GM23338 (cell line): ENCODE measurements at regions not wholly inside any gene's neighbourhood (a gene's known extent, or its start where the extent isn't known, plus 50 kb on each side); places are given as distances from the start of the nearest gene placed in this dataset.

Source experiments
- ATAC-seq: fragments of 200-7000 bp; cut with Tn5 transposase; 3 replicates; pipeline ENCODE4 v1.9.1; 2020
- DNase-seq: peaks from one replicate; pipeline ENCODE4 v3.0.0-alpha.2; 2015; ENCODE audit warnings: low spot score
- H2AFZ ChIP-seq: fragments of 200-600 bp; sonication (generic); 2 replicates; pipeline ENCODE4 v1.8.0; 2016; ENCODE audit warnings: antibody characterized with exemption, mild to moderate bottlenecking, moderate library complexity
- H3F3A ChIP-seq: fragments of 200-600 bp; sonication (generic); replicated peaks from 2 replicates; pipeline ENCODE4 v1.8.0; 2017; ENCODE audit warnings: antibody characterized with exemption, mixed run types, low read depth
- H3K27ac ChIP-seq: fragments of 200-600 bp; sonication (generic); 2 replicates; pipeline ENCODE4 v1.6.1; 2016; ENCODE audit warnings: low read depth
- H3K27me3 ChIP-seq: fragments of 200-600 bp; sonication (generic); 2 replicates; pipeline ENCODE4 v1.8.0; 2016; ENCODE audit warnings: mild to moderate bottlenecking, mixed run types, moderate library complexity; ENCODE audit not compliant: insufficient read depth
- H3K36me3 ChIP-seq: fragments of 200-600 bp; sonication (generic); 2 replicates; pipeline ENCODE4 v1.8.0; 2016; ENCODE audit warnings: mild to moderate bottlenecking; ENCODE audit not compliant: insufficient read depth
- H3K4me1 ChIP-seq: fragments of 200-600 bp; sonication (generic); 2 replicates; pipeline ENCODE4 v1.8.0; 2016; ENCODE audit warnings: mild to moderate bottlenecking, moderate library complexity; ENCODE audit not compliant: insufficient read depth
- H3K4me2 ChIP-seq: fragments of 200-600 bp; sonication (generic); 2 replicates; pipeline ENCODE4 v1.7.1; 2017; ENCODE audit warnings: mixed run types
- H3K4me3 ChIP-seq: fragments of 200-600 bp; sonication (generic); 2 replicates; pipeline ENCODE4 v1.6.1; 2016; ENCODE audit warnings: mixed run types
- H3K79me2 ChIP-seq: fragments of 200-600 bp; sonication (generic); replicated peaks from 2 replicates; pipeline ENCODE4 v1.8.0; 2017; ENCODE audit warnings: mild to moderate bottlenecking; ENCODE audit not compliant: insufficient read depth
- H3K9me2 ChIP-seq: fragments of 200-600 bp; sonication (generic); 2 replicates; pipeline ENCODE4 v1.8.0; 2017; ENCODE audit not compliant: insufficient read depth
- H4K20me1 ChIP-seq: fragments of 200-600 bp; sonication (generic); replicated peaks from 2 replicates; pipeline ENCODE4 v1.8.0; 2017; ENCODE audit warnings: mild to moderate bottlenecking; ENCODE audit not compliant: insufficient read depth
- H3K27ac Mint-ChIP-seq: 2 replicates; pipeline ENCODE4 v1.8.0; 2020; ENCODE audit warnings: inconsistent platforms, mild to moderate bottlenecking, moderate library complexity, mixed read lengths
- H3K27me3 Mint-ChIP-seq: 3 replicates; pipeline ENCODE4 v1.8.0; 2022; ENCODE audit warnings: low read depth, mild to moderate bottlenecking, moderate library complexity, mixed read lengths, inconsistent platforms; ENCODE audit not compliant: insufficient read depth, poor library complexity
- H3K36me3 Mint-ChIP-seq: 3 replicates; pipeline ENCODE4 v1.8.0; 2021; ENCODE audit warnings: low read depth, mild to moderate bottlenecking, inconsistent platforms, moderate library complexity, mixed read lengths
- H3K4me1 Mint-ChIP-seq: 3 replicates; pipeline ENCODE4 v1.8.0; 2020; ENCODE audit warnings: mild to moderate bottlenecking, inconsistent platforms, mixed read lengths
- H3K4me3 Mint-ChIP-seq: 3 replicates; pipeline ENCODE4 v1.8.0; 2021; ENCODE audit warnings: moderate library complexity, mild to moderate bottlenecking, inconsistent platforms, mixed read lengths
- H3K9me3 Mint-ChIP-seq: 3 replicates; pipeline ENCODE4 v1.8.0; 2020; ENCODE audit warnings: moderate library complexity, mild to moderate bottlenecking, inconsistent platforms, mixed read lengths
- CREB1 ChIP-seq: fragments of 250-450 bp; sonication (Bioruptor Pico); IDR thresholded peaks from 2 replicates; pipeline ENCODE4 v1.5.0; 2020; ENCODE audit warnings: low read depth, mild to moderate bottlenecking, moderate library complexity
- EZH2 ChIP-seq: fragments of 200-600 bp; sonication (generic); IDR thresholded peaks from one replicate; pipeline ENCODE4 v1.8.0; 2017; ENCODE audit warnings: antibody characterized with exemption, mild to moderate bottlenecking, low read depth; ENCODE audit not compliant: unreplicated experiment
- EZH2phosphoT487 ChIP-seq: fragments of 200-600 bp; sonication (generic); IDR thresholded peaks from one replicate; pipeline ENCODE4 v1.8.1; 2018; ENCODE audit warnings: antibody characterized with exemption; ENCODE audit not compliant: unreplicated experiment
- JUNB ChIP-seq: IDR thresholded peaks from one replicate; pipeline ENCODE4 v1.6.1; 2016; ENCODE audit warnings: antibody characterized with exemption; ENCODE audit not compliant: unreplicated experiment
- NANOG ChIP-seq: IDR thresholded peaks from 2 replicates; pipeline ENCODE4 v1.6.1; 2016; ENCODE audit warnings: antibody characterized with exemption, borderline replicate concordance
- POLR2AphosphoS5 ChIP-seq: IDR thresholded peaks from 2 replicates; pipeline ENCODE4 v1.6.1; 2016; ENCODE audit warnings: antibody characterized with exemption, low read depth
- REST ChIP-seq: IDR thresholded peaks from one replicate; pipeline ENCODE4 v1.6.1; 2018; ENCODE audit warnings: antibody characterized with exemption; ENCODE audit not compliant: unreplicated experiment
- STAT1 ChIP-seq: IDR thresholded peaks from one replicate; pipeline ENCODE4 v1.6.1; 2016; ENCODE audit warnings: antibody characterized with exemption; ENCODE audit not compliant: unreplicated experiment
- ZNF114 ChIP-seq: fragments of 250-450 bp; sonication (Bioruptor Pico); IDR thresholded peaks from 2 replicates; pipeline ENCODE4 v1.5.0; 2020; ENCODE audit warnings: mild to moderate bottlenecking, moderate library complexity
- ZNF331 ChIP-seq: fragments of 250-450 bp; sonication (Bioruptor Pico); IDR thresholded peaks from 2 replicates; pipeline ENCODE4 v1.5.0; 2020; ENCODE audit warnings: low read depth, mild to moderate bottlenecking, moderate library complexity
- ZNF462 ChIP-seq: fragments of 250-450 bp; sonication (Bioruptor Pico); IDR thresholded peaks from 2 replicates; pipeline ENCODE4 v1.5.0; 2020; ENCODE audit warnings: mild to moderate bottlenecking, moderate library complexity
- TF ChIP-seq, protein P1 (sequence below), 2 experiments: fragments of 200-600 bp in 1 of 2; sonication (generic) in 1 of 2; conservative IDR thresholded peaks; 2 replicates each; pipeline versions ENCODE4 v1.5.1 to v1.6.1; 2016 to 2017; ENCODE audit warnings: antibody characterized with exemption in 2 of 2, low read depth in 2 of 2, mild to moderate bottlenecking in 2 of 2, moderate library complexity in 1 of 2
- TF ChIP-seq, protein P2 (sequence below): IDR thresholded peaks from 2 replicates; pipeline ENCODE4 v1.6.1; 2016; ENCODE audit warnings: antibody characterized with exemption

DNA sequence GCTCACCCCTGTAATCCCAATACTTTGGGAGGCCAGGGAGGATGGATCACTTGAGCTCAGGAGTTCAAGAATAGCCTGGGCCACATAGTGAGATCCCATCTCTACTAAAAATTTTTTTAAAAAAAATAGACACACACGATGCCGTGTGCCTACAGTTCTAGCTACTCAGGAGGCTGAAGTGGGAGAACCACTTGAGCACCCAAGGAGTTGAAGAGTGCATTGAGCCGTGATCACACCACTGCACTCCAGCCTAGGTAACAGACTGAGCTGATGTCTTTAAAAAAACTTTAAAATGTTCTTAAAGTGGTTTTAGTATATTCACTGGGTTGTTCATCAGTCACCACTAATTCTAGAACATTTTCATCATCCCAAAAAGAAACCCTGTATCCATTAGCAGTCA is 51.9 kb upstream of the RNF38 start:
- Histone ChIP-seq H4K20me1 (peaks cover 30% of the 10 kb centered on the region), H3K4me3 (no peak overlapping the region), H3K36me3 (no peaks in the 10 kb centered on the region), H3K27me3 (no peaks in the 10 kb centered on the region), H3K79me2 (peaks cover 43% of the 10 kb centered on the region), H3K4me1 (peaks cover 13% of the 10 kb centered on the region; the same call in 1 of the 2 replicates), H3K27ac (no peak overlapping the region), H3F3A (0 out of 2 replicates have a peak, but pooled peaks cover 3% of the 10 kb centered on the region), H3K9me2 (no peaks in the 10 kb centered on the region), H3K4me2 (no peak overlapping the region), H2AFZ (no peak overlapping the region)
- Mint-ChIP-seq H3K27ac (no peak overlapping the region), H3K4me1 (peaks cover 10% of the 10 kb centered on the region), H3K4me3 (no peak overlapping the region), H3K9me3 (no peaks in the 10 kb centered on the region; the same call in 2 of the 3 replicates), H3K27me3 (no peaks in the 10 kb centered on the region), H3K36me3 (peaks cover 4% of the 10 kb centered on the region; the same call in 1 of the 3 replicates)
- ATAC-seq (no peak), DNase-seq (no peak)
- TF ChIP-seq POLR2AphosphoS5 (no peak), EZH2phosphoT487 (no peak), ZNF462 (no peak), REST (no peak), NANOG (no peak), EZH2 (no peak), JUNB (no peak), ZNF114 (no peak), CREB1 (CRISPR knock-in tag) (no peak), STAT1 (no peak), ZNF331 (CRISPR knock-in tag) (no peak)
- TF ChIP-seq, protein P1, sequence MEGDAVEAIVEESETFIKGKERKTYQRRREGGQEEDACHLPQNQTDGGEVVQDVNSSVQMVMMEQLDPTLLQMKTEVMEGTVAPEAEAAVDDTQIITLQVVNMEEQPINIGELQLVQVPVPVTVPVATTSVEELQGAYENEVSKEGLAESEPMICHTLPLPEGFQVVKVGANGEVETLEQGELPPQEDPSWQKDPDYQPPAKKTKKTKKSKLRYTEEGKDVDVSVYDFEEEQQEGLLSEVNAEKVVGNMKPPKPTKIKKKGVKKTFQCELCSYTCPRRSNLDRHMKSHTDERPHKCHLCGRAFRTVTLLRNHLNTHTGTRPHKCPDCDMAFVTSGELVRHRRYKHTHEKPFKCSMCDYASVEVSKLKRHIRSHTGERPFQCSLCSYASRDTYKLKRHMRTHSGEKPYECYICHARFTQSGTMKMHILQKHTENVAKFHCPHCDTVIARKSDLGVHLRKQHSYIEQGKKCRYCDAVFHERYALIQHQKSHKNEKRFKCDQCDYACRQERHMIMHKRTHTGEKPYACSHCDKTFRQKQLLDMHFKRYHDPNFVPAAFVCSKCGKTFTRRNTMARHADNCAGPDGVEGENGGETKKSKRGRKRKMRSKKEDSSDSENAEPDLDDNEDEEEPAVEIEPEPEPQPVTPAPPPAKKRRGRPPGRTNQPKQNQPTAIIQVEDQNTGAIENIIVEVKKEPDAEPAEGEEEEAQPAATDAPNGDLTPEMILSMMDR (conservative IDR thresholded peaks at IDR 0.05; ENCODE audit: low read depth in 2 of 2), result no peak
- TF ChIP-seq, protein P2, sequence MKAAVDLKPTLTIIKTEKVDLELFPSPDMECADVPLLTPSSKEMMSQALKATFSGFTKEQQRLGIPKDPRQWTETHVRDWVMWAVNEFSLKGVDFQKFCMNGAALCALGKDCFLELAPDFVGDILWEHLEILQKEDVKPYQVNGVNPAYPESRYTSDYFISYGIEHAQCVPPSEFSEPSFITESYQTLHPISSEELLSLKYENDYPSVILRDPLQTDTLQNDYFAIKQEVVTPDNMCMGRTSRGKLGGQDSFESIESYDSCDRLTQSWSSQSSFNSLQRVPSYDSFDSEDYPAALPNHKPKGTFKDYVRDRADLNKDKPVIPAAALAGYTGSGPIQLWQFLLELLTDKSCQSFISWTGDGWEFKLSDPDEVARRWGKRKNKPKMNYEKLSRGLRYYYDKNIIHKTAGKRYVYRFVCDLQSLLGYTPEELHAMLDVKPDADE, result no peak
